Stimulated activated CD8-positive, alpha-beta memory T cell treated with anti-CD3 and anti-CD28 coated beads, Interleukin-7, amount 100 ng/mL, for 4 hours (primary cell): ENCODE measurements at regions not wholly inside any gene's neighbourhood (a gene's known extent, or its start where the extent isn't known, plus 50 kb on each side); places are given as distances from the start of the nearest gene placed in this dataset.

Experiments
- DNase-seq, 2 donors: peaks; one replicate each; pipeline ENCODE4 v3.0.0-alpha.2; 2020; ENCODE audit warnings: low read depth in 2 of 2

DNA sequence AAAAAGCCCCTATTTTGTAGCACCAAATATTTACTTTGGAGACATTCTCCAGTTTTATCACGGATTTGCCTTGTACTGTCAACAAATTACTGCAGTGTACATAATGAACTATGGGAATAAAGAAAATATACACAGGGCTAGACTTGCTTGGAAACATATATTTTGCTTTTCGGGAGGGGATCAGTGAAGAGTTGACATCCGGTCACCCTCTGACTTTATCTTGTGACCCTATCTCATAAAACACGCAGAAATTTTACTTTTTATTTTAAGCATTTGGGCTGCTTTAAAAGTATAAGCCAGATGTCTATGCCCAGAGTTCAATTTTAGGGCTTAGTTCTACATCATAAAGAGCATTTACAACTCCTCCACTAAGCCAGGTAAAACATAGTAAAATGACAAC, 630.7 kb downstream of the TOX3 start:
- DNase-seq: no peak

DNA sequence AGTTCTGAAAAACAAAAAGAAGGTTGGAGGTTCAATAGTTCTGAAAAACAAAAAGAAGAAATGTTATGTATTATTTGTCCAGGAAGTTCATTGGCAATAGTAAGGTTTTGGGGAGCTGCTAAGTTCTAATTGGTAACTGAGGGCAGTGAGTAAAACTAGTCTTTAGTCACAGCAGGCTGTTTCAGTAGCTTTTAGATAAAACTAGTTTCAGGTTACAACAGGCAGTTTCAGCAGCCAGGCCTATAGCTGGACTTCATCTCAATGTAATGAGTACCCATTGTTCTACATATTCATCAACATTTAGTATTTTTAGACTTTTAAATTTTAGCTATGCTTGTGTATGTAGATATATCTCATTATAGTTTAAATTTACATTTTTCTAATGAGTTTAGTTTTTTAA, 639.3 kb downstream of the TOX3 start:
- no peak for DNase-seq

DNA sequence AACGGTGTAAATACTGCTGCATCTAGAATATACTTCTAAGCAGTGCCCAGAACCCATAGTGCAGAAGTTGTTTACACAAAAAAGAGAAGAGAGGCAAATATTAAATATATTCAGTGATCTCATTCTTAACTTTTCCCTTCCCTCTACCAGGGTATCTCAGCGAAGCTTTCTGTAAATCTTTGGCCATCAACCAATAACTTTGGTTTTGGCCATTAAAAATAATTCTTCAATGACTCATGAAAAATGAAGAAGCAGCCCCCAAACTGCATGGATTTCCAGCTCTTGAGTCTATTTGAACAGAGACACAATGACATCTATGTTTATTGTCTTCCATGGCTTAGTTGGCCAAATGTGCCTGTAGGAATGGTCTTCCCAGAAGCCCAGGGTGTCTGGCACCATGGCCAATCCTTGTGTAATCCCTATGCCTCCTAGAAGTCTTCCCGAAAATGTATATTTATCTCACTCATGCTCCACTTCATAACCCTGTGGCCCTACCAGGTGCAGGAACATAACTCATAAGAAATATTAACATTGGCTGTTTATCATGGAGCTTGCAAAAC, 646.6 kb downstream of the TOX3 start:
- DNase-seq: no peak

DNA sequence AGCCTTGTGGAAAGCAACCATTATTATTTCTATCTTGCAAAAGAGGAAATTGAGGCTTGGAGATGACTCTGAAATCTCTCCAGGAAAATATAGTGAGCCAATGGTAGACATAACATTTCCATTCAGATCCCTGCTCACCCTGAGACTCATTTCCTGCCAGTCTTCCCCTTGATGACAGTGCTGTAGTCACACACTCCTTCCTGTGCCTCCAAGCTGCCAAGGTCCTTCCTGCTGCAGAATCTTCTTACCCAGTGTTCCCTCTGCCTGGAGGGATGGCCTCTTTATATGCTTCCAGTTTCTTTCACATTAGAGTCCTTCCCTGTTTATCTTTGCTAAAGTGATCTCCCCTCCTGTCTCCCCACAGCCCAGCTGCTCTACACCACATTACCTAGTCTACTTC, 648.1 kb downstream of the TOX3 start:
- DNase-seq: no peak

DNA sequence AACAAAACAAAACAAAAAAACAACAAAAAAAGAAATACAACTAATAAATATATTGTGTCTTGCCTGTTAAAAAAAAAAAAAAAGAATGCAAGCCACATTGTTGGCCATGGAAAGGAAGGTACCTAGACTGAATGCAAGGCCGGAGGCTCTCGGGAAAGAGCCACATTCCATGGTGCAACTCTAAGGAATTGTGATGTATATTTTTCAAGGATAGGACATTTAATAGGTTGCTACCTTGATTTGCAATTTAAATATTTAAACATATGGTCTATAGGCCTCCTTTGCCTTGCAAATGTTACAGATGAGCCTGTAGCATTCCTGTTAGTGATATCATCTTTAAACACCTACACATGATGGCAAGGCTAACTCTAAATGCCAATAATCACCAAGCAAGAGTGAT, 650.9 kb downstream of the TOX3 start:
- DNase-seq: no peak

DNA sequence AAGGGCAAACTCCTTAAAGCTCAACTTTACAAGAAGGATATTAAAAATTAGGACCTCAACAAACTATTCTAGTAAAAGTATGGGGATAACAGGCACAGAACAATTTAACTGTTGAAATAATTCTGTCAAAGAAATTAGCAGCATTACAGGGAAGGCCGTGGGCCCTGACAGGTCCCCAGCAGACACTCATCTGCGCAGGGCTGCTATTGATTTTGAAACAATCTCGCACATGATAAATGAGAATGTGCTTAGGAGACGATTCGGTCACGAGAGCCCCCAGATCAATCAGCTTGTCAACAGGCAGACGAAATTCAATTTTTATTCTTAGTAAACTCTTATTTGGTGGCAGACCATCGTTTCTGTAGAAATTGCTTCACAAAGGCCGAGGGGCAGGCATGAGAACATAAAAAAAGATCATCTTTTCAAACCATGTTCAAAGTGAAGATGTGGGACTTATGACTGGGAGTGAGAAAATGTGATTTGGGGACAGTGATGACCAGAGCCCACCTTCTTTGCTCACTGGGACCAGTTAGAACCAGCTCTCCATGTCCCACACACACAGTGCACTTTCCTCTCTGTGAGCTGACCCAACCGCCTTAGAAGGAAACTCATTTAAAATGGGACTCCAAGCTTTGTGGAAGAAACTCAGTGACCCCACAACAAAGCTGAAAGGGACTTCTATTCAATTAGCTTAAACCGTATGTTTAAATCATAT, 654.5 kb downstream of the TOX3 start:
- DNase-seq: no peak

DNA sequence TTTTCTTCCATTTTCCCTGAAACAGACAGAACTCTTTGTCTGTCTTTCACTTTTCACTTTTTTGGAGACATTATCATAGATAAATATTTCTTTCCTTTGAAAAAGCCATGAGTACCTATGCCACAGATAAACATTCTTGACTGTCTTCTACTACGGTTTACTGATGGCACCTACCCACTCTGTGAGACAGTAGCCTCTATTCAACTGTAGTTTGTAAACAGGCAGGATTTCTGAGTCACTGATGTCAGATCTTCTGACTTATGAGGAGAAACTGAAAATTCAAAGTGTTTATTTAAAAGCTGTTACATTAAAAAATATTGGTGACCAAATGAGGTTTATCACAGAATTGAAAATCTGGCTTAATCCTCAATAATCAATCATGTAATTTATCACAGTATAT, 658.4 kb downstream of the TOX3 start:
- no peak for DNase-seq

DNA sequence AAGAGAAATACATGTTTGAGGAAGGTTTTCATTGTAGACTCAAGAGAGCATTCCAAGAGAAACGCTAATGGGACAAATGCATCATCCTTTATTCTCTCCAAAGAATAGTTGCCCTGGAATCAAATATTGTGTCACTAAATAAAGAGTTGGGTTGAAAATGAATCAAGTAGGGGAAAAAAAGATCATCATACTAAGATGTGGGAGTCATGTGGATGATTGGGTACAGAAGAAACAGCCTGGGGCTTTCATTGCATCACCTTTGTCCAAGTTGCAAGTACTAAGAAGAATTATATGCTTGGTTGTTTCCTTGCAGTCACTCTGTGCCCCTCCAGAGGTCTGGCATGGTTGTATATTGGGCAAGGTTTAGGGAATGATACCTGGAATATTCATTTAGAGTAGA, 658.9 kb downstream of the TOX3 start:
- DNase-seq: no peak

DNA sequence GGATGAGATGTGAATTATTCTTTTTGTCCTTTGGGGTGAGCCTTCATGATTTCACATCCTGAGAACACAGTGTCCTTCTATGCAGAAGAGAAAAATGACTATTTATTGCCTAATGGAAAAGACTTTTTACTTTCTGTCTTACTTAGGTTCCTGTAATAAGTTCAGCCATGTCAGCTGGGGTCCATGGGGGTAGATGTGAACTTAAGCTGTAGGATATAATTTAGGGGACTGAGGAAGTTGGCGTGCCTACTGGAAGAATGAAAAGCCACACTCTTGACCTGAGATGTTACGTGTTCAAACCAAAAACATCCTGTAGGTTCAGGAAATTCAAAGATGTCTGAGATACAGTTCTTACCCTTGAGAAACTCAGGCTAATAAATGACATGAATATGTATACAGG, 660.5 kb downstream of the TOX3 start:
- no peak for DNase-seq

DNA sequence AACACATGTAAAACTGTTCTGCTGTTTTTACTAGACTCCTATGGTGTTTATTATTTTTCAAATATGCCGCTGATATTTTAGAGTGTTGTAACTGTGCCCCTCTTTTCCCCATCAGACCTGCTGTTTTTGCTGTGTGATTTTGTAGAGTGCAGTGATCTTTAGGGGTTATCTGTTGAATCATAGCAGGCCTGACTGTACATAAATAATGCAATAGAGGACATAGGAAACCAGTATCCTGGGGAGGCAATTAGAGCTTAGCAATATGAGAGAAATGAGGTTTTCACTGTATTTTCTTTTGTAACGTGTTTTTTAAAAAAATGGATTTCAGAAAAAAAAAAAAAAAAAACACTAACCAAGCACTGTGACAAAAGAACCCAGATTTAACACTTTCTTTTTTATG, 662.2 kb downstream of the TOX3 start:
- DNase-seq: no peak

DNA sequence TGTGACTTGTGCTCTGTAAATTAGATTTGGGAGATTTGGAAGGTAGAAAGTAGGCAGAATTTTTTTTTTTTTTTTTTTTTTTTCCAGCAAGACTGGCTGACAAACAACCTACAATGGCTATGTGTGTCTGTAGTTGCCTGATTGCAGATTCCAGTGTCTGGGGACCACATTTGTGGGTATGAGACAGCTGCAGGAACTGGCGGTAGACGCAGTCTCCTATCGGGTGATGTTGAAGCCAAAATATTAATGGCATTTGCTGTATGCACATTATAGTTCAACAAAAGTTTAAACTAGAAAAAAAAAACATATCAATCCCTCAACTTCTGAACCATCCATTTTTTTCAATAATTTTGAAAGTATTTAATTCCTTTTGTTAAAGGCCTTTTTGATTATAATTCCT, 665.2 kb downstream of the TOX3 start:
- DNase-seq: no peak

DNA sequence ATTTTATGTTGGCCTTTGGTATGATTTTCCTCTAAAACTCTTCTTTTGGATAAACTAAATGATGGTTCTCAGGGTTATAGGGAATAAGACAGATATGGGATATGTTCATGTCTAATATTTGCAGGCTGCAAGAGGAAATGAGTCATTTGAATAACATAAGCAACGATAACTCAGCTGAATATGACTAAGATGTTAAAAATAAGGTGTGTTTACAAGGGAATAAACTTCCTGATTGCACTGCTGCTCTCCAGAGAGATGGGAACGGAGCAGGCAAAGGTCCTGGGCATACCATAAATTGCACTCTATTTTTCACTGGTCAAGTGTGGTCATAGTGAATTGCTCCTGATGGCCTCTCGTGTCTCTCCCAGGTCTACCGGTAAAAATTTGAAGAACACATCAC, 666.2 kb downstream of the TOX3 start:
- DNase-seq: no peak

DNA sequence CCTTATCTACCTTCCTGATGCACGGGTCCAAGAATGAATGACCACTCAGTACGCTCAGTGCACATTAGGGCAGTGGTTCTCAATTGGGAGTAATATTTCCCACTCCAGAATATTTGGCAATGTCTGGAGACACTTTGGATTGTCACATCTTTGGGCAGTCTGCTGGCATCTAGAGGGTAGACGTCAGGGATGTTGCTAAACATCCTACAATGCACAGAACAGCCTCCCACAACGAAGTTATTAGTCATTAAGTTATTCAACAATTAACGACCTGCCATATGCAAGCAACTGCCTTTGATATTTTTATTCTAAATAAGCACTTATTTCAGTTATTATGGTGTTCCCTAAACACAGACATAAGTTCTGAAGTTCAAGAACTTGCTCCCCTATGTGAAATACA, 669.3 kb downstream of the TOX3 start:
- DNase-seq: no peak

DNA sequence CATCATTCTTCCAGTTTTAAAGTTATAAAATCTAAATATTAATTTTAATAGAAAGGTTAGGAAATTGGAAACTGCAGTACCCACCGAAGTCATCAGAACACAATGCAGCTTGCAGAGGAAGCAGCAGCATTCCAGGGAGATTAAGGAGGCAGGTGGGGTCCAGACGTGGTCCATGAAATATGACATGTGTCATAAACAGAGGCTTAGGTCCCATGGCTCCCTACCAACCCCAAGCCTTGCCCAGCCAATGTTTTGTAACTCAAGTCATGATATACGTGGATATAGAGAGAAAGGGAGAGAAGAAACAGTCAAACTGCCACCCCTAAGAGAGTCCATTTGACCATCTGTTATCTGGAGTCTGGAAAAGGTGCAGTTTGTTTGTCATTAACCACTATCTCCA, 670.0 kb downstream of the TOX3 start:
- no peak for DNase-seq

DNA sequence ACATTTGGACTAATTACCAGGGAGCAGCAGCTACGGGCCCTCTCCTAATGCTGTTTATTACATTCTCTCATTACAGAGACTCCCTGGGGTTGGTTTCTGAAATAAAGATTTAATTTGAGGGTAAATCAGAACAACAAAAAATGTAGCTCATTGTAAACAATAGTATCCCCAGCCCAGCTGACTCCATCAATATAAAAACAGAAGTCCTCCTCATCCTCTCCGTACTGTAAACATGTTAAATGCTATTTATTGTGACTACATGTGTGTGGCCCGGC, 670.4 kb downstream of the TOX3 start:
- DNase-seq: no peak

DNA sequence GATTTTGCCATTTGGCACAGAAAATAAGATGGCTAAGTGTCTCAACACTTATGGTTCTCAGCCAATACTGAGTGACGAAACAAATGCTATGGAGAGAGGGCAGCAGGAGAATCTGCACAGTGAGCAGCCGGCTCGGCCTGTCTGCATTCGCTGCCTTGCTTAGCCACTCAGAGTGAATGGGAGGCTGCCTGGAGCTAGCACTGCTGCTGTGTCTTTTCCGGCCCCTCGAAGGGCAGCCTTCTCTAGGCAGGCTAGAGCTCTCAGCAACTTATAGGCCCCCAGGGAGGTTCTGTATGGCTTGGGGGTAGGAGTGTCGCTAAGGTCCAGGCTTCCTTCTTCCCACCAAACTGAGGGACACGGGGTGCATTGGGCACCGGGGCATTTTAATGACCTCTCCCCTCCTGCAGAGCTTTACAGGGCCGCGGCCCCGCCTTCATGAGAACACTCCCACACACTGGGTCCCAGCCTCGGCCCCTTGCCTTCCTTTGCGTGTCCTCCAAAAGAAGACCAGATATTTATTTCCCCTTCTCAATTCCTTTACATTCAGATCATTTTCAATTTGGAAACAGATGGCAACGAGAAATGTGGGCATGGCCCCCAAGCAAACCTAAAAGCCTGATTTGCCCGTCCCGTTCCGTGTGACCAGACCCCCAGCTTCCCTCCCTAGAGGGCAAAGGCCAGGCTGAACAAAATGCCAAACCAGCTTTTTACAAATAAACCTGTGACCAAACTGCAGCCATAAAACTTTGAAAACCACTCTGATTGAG, 670.9 kb downstream of the TOX3 start:
- no peak for DNase-seq

DNA sequence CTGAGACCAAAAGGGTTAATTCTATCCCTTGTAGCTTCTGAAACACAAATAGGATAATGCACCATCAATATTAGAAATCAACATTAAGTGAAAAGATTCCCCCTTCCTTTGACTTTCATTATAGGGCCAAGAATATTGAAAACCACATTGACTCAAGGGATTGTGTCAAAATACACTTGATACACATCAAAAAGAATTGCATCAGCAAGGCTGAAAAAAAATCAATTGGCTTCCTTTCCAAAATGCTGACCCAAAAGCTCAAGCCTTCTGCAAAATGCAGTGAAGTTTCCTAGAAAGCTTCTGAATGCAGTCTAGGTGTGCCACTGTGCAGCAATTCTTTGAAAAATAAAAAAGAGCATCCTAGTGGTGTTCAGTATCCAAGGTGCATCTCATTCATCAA, 674.4 kb downstream of the TOX3 start:
- no peak for DNase-seq

DNA sequence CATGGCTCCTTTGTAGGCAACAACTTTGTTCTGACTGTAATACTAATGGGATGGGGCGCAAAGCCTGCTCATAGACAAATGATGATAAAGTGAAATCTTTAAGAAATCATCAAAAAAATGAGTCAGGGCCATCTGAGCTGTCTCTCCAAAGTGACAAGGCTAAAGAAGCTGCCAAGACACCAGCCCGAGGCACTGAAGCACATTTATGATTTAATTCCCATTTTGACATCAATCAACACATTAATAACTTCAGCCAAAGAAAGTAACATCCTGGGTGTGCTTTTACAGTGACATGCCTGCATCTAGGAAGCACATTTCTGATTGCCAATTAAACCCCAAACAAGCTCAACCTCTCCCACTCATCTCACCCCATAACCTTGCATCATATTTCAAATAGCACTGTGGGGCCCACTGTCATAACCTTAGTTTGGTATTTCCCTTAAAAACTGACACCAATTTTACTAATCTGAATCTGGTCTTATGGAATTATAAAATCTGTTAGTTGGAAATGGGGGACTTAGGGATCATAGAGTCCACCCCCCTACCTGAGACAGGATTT, 676.6 kb downstream of the TOX3 start:
- DNase-seq: no peak

DNA sequence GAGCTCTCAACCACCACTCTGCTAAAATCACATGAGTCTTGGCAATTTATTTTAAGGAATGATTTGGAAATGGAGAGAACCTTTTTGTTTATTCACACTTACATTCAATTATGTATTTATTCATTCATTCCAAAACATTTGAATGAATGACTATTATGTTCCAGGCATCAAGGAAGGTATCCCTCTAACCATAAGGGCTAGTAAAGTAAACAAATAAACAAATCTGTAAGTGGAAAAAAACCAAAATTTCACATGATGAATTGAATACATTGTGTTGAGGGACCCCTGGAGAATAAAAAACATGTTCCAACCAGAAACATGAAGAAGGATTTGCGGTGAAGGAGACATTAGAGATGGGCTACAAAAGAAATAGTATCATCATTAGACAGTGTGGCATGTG, 677.8 kb downstream of the TOX3 start:
- DNase-seq: no peak

DNA sequence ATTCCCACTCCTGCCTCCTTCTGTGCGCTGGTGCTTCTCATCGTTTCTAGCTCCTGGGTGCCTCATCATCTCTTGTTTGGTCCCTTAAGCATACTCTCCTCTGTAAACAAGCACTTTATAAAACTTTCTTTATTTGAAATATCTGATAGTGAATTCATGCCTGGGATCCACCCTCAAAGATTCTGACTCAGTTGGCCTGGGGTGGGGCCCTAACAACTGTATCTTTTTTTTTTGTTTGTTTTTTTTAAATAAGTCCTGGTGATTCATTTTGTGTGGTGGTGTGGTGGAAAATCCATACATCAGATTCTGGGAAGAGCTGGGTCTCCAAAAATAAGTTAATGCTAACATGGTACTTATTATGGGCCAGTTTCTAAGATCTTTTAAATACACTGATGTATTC, 678.3 kb downstream of the TOX3 start:
- no peak for DNase-seq

DNA sequence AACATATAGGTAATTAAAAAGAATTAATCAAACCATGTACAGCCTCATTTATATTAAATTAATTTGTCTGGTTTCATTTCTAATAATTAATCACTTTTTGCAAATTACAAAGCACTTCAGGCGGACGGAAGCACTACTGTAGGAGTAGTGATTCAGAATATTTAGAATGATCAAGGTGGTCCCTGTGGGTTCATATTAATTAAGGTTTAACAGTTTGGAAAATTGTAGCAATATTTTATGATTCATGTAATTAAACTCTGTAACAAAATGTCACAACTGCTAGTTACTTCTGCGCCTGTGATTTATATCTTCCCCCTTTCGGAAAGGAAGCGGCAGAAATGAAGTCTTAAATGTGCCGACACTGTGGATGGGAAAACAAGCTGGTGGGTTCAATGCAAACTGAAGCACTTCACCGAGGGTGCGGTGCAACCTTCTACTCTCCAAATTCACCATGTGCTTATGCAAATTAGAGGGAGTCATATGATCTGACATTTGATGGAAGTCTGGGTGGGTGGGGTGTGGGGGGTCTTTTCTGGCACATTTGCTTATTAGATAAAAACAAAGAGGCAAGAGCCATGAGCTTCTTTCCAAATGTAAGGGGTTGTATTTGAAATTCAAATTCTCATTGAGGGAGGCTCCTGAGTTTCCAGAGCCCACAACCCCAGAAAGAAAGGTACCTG, 679.4 kb downstream of the TOX3 start:
- DNase-seq: no peak

DNA sequence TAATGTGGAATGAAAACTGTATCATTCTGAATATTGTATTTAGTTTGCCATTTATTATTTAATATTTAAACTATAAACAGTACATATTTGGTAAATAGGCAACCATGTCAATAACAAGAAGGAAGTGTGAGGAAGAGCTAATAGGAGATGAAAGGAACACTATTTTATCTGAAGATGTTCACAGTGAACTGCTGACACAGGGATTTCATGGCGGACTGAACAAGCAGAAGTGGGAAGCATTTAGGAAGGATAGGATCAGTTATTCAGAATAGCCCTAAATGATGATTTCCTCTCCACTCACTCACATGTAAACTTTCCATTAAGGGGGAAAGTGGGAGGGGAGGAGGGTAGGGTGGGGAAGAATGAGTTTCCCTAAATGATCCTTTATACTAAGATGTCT, 682.4 kb downstream of the TOX3 start:
- no peak for DNase-seq
